Hepatocyte (in vitro differentiated cells): ENCODE measurements at regions not wholly inside any gene's neighbourhood (a gene's known extent, or its start where the extent isn't known, plus 50 kb on each side); places are given as distances from the start of the nearest gene placed in this dataset.

ENCODE experiments used
- DNase-seq: peaks from one replicate; pipeline ENCODE4 v3.0.0-alpha.2; 2016; ENCODE audit warnings: low spot score
- H2AFZ ChIP-seq: fragments of 200-600 bp; sonication (generic); 2 replicates; pipeline ENCODE4 v1.6.0; 2016; ENCODE audit warnings: antibody characterized with exemption, mild to moderate bottlenecking
- H3K27ac ChIP-seq: fragments of 200-600 bp; sonication (generic); 2 replicates; pipeline ENCODE4 v1.5.1; 2016; ENCODE audit warnings: mild to moderate bottlenecking
- H3K27me3 ChIP-seq: fragments of 200-600 bp; sonication (generic); 2 replicates; pipeline ENCODE4 v1.6.1; 2016
- H3K36me3 ChIP-seq: fragments of 200-600 bp; sonication (generic); replicated peaks from 2 replicates; pipeline ENCODE4 v1.5.1; 2016; ENCODE audit warnings: low read depth; ENCODE audit not compliant: insufficient read depth
- H3K4me1 ChIP-seq: fragments of 200-600 bp; sonication (generic); 2 replicates; pipeline ENCODE4 v1.5.1; 2016; ENCODE audit warnings: mild to moderate bottlenecking, moderate library complexity; ENCODE audit not compliant: insufficient read depth
- H3K4me2 ChIP-seq: fragments of 200-600 bp; sonication (generic); 2 replicates; pipeline ENCODE4 v1.6.0; 2016
- H3K4me3 ChIP-seq: fragments of 200-600 bp; sonication (generic); 2 replicates; pipeline ENCODE4 v1.5.1; 2016; ENCODE audit warnings: mild to moderate bottlenecking
- H3K79me2 ChIP-seq: fragments of 200-600 bp; sonication (generic); 2 replicates; pipeline ENCODE4 v1.6.0; 2017; ENCODE audit warnings: mild to moderate bottlenecking
- H3K9me2 ChIP-seq: fragments of 200-600 bp; sonication (generic); replicated peaks from 2 replicates; pipeline ENCODE4 v1.6.0; 2017; ENCODE audit warnings: mild to moderate bottlenecking; ENCODE audit not compliant: insufficient read depth
- H3K9me3 ChIP-seq: fragments of 200-600 bp; sonication (generic); 2 replicates; pipeline ENCODE4 v1.5.1; 2016; ENCODE audit warnings: low read depth, mild to moderate bottlenecking
- H4K20me1 ChIP-seq: fragments of 200-600 bp; sonication (generic); 2 replicates; pipeline ENCODE4 v1.6.0; 2016; ENCODE audit warnings: mild to moderate bottlenecking; ENCODE audit not compliant: insufficient read depth, poor library complexity, severe bottlenecking
- CTCF ChIP-seq: fragments of 200-600 bp; sonication (generic); IDR thresholded peaks from 2 replicates; pipeline ENCODE4 v1.5.1; 2016; ENCODE audit warnings: antibody characterized with exemption, mild to moderate bottlenecking; ENCODE audit not compliant: poor library complexity
- EZH2 ChIP-seq: fragments of 200-600 bp; sonication (generic); IDR thresholded peaks from 2 replicates; pipeline ENCODE4 v1.6.1; 2016; ENCODE audit warnings: antibody characterized with exemption, mild to moderate bottlenecking, borderline replicate concordance
- EZH2phosphoT487 ChIP-seq: fragments of 200-600 bp; sonication (generic); IDR thresholded peaks from one replicate; pipeline ENCODE4 v1.6.1; 2018; ENCODE audit warnings: antibody characterized with exemption, mild to moderate bottlenecking, low read depth, moderate library complexity; ENCODE audit not compliant: unreplicated experiment, severe bottlenecking
- WGBS: methylation state at CpG from one replicate; pipeline ENCODE4 v1.1.6; 2016; ENCODE audit warnings: low lambda C conversion rate; ENCODE audit errors: missing lambda C conversion rate; 5-methylcytosine and 5-hydroxymethylcytosine counted together

- Histone ChIP-seq H3K9me2 (no peaks in the 10 kb centered on the region), H3K27me3 (no peaks in the 10 kb centered on the region), H4K20me1 (no peaks in the 10 kb centered on the region), H3K4me2 (no peak overlapping the region), H3K4me3 (no peak overlapping the region), H3K27ac (no peak overlapping the region), H3K79me2 (no peaks in the 10 kb centered on the region), H2AFZ (no peak overlapping the region), H3K36me3 (no peaks in the 10 kb centered on the region), H3K4me1 (no peaks in the 10 kb centered on the region), H3K9me3 (no peaks in the 10 kb centered on the region)
- WGBS, result 60% methylated on average over 3 of the region's 3 CpGs
- no peak for DNase-seq
- TF ChIP-seq EZH2 (no peak), CTCF (no peak), EZH2phosphoT487 (no peak)
These were observed 211.6 kb downstream of the CNTN3 start for GRCh38 chr3:74402821-74403220.

GRCh38 chr3:74393426-74393825, 221.0 kb downstream of the CNTN3 start:
- no peak overlapping the region for H2AFZ ChIP-seq
- DNase-seq, result no peak
- TF ChIP-seq CTCF (no peak), EZH2phosphoT487 (no peak), EZH2 (no peak)
- H3K79me2 ChIP-seq, result no peaks in the 10 kb centered on the region
- H3K9me2 ChIP-seq, result no peaks in the 10 kb centered on the region
- no peak overlapping the region for H3K4me2 ChIP-seq
- no peaks in the 10 kb centered on the region for H3K36me3 ChIP-seq
- no peak overlapping the region for H3K27ac ChIP-seq
- no peaks in the 10 kb centered on the region for H4K20me1 ChIP-seq
- H3K4me1 ChIP-seq, result no peaks in the 10 kb centered on the region
- no peak overlapping the region for H3K4me3 ChIP-seq
- H3K27me3 ChIP-seq, result no peaks in the 10 kb centered on the region
- no peaks in the 10 kb centered on the region for H3K9me3 ChIP-seq
- 32% methylated on average over 3 of the region's 3 CpGs for WGBS

DNA sequence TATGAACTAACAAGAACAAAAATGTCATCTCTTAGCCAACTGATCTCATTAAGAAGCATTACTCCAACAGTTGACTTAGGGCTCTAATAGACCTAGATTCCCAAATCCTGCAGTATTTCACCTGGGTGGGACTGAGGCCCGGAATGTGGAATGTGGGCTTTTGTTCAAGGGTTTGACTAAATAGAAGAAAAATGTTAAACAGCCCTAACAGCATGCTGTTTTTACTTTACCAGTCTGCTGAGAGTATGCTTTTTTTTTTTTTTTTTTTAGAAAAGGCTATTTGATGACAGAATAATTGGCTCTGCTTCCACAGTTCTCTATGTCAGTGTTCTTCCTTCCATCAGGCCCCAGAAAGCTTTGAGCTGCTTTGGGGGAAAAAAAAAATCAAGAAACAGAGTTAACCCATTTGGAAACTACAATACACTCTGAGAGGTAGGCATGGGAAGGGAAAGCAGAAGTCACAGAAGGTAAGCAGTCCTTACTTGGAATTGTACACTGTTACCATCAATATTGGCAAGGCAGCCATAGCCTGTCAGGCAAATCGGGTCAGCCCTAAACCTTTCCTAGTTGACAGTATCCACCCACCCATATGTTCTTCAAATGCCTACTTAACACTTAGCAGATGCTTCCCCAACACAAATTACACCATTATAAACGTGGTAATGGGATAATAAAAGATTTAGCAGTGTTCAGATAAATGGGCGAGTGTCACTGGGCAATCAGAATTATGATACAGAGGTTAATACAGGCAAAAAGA, 224.2 kb downstream of the CNTN3 start:
- H3K27ac ChIP-seq, result no peak overlapping the region
- H3K27me3 ChIP-seq, result no peaks in the 10 kb centered on the region
- no peaks in the 10 kb centered on the region for H3K36me3 ChIP-seq
- H3K4me2 ChIP-seq, result no peak overlapping the region
- no peaks in the 10 kb centered on the region for H4K20me1 ChIP-seq
- H3K79me2 ChIP-seq, result no peaks in the 10 kb centered on the region
- H3K9me2 ChIP-seq, result no peaks in the 10 kb centered on the region
- 58% methylated on average over 4 of the region's 4 CpGs for whole genome bisulfite sequencing
- no peak overlapping the region for H3K4me3 ChIP-seq
- no peaks in the 10 kb centered on the region for H3K4me1 ChIP-seq
- H3K9me3 ChIP-seq, result no peaks in the 10 kb centered on the region
- no peak for DNase-seq
- H2AFZ ChIP-seq, result no peak overlapping the region
- no peak for TF ChIP-seq CTCF
- no peak for TF ChIP-seq EZH2
- TF ChIP-seq EZH2phosphoT487, result no peak
